HuH-7.5 (cell line): ENCODE measurements at regions not wholly inside any gene's neighbourhood (a gene's known extent, or its start where the extent isn't known, plus 50 kb on each side); places are given as distances from the start of the nearest gene placed in this dataset.

ENCODE experiments used
- DNase-seq: peaks from one replicate; pipeline ENCODE4 v3.0.0; 2011; ENCODE audit warnings: low spot score

GRCh38 chr18:73639788-73640187, 507.8 kb downstream of the FBXO15 start:
- DNase-seq: no peak

- no peak for DNase-seq
Observed at GRCh38 chr18:73638709-73639108, 508.9 kb downstream of the FBXO15 start.

GRCh38 chr18:73636355-73636754, 511.3 kb downstream of the FBXO15 start:
- DNase-seq: no peak

GRCh38 chr18:73626859-73627258, 520.8 kb downstream of the FBXO15 start:
- no peak for DNase-seq

GRCh38 chr18:73626221-73626620, 521.4 kb downstream of the FBXO15 start:
- DNase-seq: no peak

GRCh38 chr18:73621091-73621490, 526.5 kb downstream of the FBXO15 start:
- DNase-seq: no peak

GRCh38 chr18:73617981-73618380, 529.7 kb downstream of the FBXO15 start:
- DNase-seq: no peak

- no peak for DNase-seq
Observed at GRCh38 chr18:73615506-73615905, 532.1 kb downstream of the FBXO15 start.

- DNase-seq: no peak
Observed at GRCh38 chr18:73614812-73615211, 532.8 kb downstream of the FBXO15 start.

- DNase-seq: no peak
Observed at GRCh38 chr18:73613706-73614340, 533.8 kb downstream of the FBXO15 start.

GRCh38 chr18:73597832-73598615, 549.6 kb downstream of the FBXO15 start:
- no peak for DNase-seq

GRCh38 chr18:73594749-73595148, 552.9 kb downstream of the FBXO15 start:
- no peak for DNase-seq

GRCh38 chr18:73593207-73593606, 554.4 kb downstream of the FBXO15 start:
- no peak for DNase-seq

GRCh38 chr18:73590950-73591349, 556.7 kb downstream of the FBXO15 start:
- no peak for DNase-seq

- no peak for DNase-seq
Observed at GRCh38 chr18:73579698-73580097, 567.9 kb downstream of the FBXO15 start.

GRCh38 chr18:73577365-73577764, 570.3 kb downstream of the FBXO15 start:
- DNase-seq: no peak

GRCh38 chr18:73563901-73564472, 583.6 kb downstream of the FBXO15 start:
- no peak for DNase-seq

GRCh38 chr18:73563345-73563744, 584.3 kb downstream of the FBXO15 start:
- DNase-seq: no peak

GRCh38 chr18:73556904-73557303, 590.7 kb downstream of the FBXO15 start:
- no peak for DNase-seq

GRCh38 chr18:73552171-73552570, 595.5 kb downstream of the FBXO15 start:
- DNase-seq: no peak

- DNase-seq: no peak
Observed at GRCh38 chr18:73551211-73551610, 596.4 kb downstream of the FBXO15 start.

- no peak for DNase-seq
Observed at GRCh38 chr18:73549236-73549635, 598.4 kb downstream of the FBXO15 start.

GRCh38 chr18:73545472-73545871, 602.2 kb downstream of the FBXO15 start:
- no peak for DNase-seq
